Astrocyte of the spinal cord (primary cell): ENCODE measurements at regions not wholly inside any gene's neighbourhood (a gene's known extent, or its start where the extent isn't known, plus 50 kb on each side); places are given as distances from the start of the nearest gene placed in this dataset.

Experiments used
- DNase-seq: peaks from one replicate; pipeline ENCODE4 v3.0.0; 2011; ENCODE audit warnings: low read depth, low spot score
- H3K4me3 ChIP-seq: 2 replicates; pipeline ENCODE4 v1.5.1; 2011; ENCODE audit warnings: low read depth, mild to moderate bottlenecking, low read length, moderate library complexity
- in situ Hi-C: cut with HindIII; loops from 2 replicates; pipeline ENCODE4 v1.10.0; 2017; ENCODE audit warnings: low sequenced_read_pairs
- TF ChIP-seq, protein P1 (sequence below): IDR thresholded peaks from 2 replicates; pipeline ENCODE4 v1.5.1; 2012; ENCODE audit warnings: low read depth, mild to moderate bottlenecking, low read length, inconsistent platforms

GRCh38 chr9:14512942-14513341 lies 180.3 kb downstream of the ZDHHC21 start:
- TF ChIP-seq, protein P1, sequence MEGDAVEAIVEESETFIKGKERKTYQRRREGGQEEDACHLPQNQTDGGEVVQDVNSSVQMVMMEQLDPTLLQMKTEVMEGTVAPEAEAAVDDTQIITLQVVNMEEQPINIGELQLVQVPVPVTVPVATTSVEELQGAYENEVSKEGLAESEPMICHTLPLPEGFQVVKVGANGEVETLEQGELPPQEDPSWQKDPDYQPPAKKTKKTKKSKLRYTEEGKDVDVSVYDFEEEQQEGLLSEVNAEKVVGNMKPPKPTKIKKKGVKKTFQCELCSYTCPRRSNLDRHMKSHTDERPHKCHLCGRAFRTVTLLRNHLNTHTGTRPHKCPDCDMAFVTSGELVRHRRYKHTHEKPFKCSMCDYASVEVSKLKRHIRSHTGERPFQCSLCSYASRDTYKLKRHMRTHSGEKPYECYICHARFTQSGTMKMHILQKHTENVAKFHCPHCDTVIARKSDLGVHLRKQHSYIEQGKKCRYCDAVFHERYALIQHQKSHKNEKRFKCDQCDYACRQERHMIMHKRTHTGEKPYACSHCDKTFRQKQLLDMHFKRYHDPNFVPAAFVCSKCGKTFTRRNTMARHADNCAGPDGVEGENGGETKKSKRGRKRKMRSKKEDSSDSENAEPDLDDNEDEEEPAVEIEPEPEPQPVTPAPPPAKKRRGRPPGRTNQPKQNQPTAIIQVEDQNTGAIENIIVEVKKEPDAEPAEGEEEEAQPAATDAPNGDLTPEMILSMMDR, result no peak
- DNase-seq, result no peak
- in situ Hi-C loops, result no loop called here

GRCh38 chr9:14511452-14511851 lies 181.8 kb downstream of the ZDHHC21 start:
- in situ Hi-C loops, result no loop called here
- TF ChIP-seq, protein P1, result no peak
- no peak overlapping the region for H3K4me3 ChIP-seq
- DNase-seq, result no peak

More at GRCh38 chr9:14512942-14513341, 180.3 kb downstream of the ZDHHC21 start:
- H3K4me3 ChIP-seq, result no peak overlapping the region

GRCh38 chr9:14508884-14509283 lies 184.3 kb downstream of the ZDHHC21 start:
- H3K4me3 ChIP-seq, result no peak overlapping the region
- no peak for DNase-seq
- in situ Hi-C loops, result no loop called here
- TF ChIP-seq, protein P1, result no peak

DNA sequence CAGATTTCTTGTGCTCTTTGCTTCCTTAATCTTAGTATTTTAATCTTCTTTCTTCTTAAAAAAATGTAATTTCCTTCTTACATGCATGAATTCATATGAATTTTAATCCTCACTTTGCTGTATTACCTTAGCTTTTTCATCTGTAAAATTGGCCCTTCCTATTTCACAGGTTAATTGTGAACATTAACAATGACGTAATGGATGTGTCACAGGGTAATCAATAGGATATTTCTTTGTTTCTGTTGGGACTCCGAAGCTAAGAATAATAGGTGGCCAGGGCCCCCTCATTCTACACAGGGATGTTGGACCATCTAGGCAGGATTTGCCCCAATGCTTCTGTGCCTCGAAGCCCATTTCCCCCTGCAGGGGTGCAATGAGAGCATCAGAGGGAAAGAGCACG lies 187.4 kb upstream of the NFIB start:
- no peak for DNase-seq
- TF ChIP-seq, protein P1, result no peak
- in situ Hi-C loops, result no loop called here
- no peak overlapping the region for H3K4me3 ChIP-seq

GRCh38 chr9:14500705-14501104 lies 186.8 kb upstream of the NFIB start:
- TF ChIP-seq, protein P1, result no peak
- in situ Hi-C loops, result no loop called here
- no peak overlapping the region for H3K4me3 ChIP-seq
- DNase-seq, result no peak

DNA sequence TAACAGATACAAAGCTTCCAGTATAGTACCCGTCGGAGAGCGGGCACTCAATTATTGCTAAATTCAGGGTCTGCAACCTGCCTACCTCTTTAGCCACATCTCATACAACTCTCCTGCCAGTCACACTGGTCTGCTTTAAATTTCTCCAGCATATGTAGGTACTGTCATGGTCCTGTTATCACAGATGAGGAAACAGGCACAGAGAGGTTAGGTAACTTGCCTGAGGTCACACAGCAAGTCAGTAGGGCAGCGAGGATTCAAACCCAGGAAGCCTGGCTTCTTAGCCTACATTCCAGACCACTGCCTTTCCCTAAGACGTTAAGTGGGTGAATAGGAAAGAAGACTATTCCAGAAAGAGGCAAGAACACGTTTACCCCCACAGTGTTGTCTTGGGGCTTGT lies 186.0 kb upstream of the NFIB start:
- in situ Hi-C loops, result no loop called here

More for the DNA sequence above, 186.0 kb upstream of the NFIB start:
- no peak for DNase-seq
- TF ChIP-seq, protein P1, result no peak
- no peak overlapping the region for H3K4me3 ChIP-seq
